GM12873 (cell line): ENCODE measurements at regions not wholly inside any gene's neighbourhood (a gene's known extent, or its start where the extent isn't known, plus 50 kb on each side); places are given as distances from the start of the nearest gene placed in this dataset.

ENCODE experiments used
- CTCF ChIP-seq: IDR thresholded peaks from 2 replicates; pipeline ENCODE4 v1.5.1; 2012; ENCODE audit warnings: low read depth, mild to moderate bottlenecking, moderate library complexity, low read length, control low read depth; ENCODE audit not compliant: insufficient read depth; ENCODE audit errors: missing control alignments

- no peak for TF ChIP-seq CTCF
Observed at GRCh38 chr7:76121044-76121443, 73.1 kb downstream of the MDH2 start.

- no peak for TF ChIP-seq CTCF
Observed at GRCh38 chr7:76122516-76123239, 74.8 kb downstream of the MDH2 start.

GRCh38 chr7:76123316-76123715 lies 75.4 kb downstream of the MDH2 start:
- no peak for TF ChIP-seq CTCF

- no peak for TF ChIP-seq CTCF
Observed at GRCh38 chr7:76125560-76125959, 76.1 kb upstream of the SRRM3 start.

GRCh38 chr7:76126632-76127031 lies 75.1 kb upstream of the SRRM3 start:
- TF ChIP-seq CTCF, result no peak

- TF ChIP-seq CTCF, result no peak
Observed at GRCh38 chr7:76129366-76129765, 72.3 kb upstream of the SRRM3 start.

GRCh38 chr7:76129836-76130235 lies 71.9 kb upstream of the SRRM3 start:
- TF ChIP-seq CTCF, result no peak
